ENCODE measurements at regions not wholly inside any gene's neighbourhood (a gene's known extent, or its start where the extent isn't known, plus 50 kb on each side); places are given as distances from the start of the nearest gene placed in this dataset.

GRCh38 chr7:49417034-49417433 lies 356.4 kb upstream of the VWC2 start:
- H3K36me3 Mint-ChIP-seq: no peaks in the 10 kb centered on the region
- no peak for DNase-seq
- no peak overlapping the region for H3K27ac Mint-ChIP-seq
- POLR2A ChIA-PET: no interaction called here
- H3K4me3 Mint-ChIP-seq: no peak overlapping the region
- intact Hi-C loops (cut with micrococcal nuclease): no loop called here
- CTCF ChIA-PET: no interaction called here
- peaks cover 20% of the 10 kb centered on the region for H3K9me3 Mint-ChIP-seq
- H3K27me3 Mint-ChIP-seq: no peaks in the 10 kb centered on the region
- no peaks in the 10 kb centered on the region for H3K4me1 Mint-ChIP-seq (ENCODE audit: low read depth)

DNA sequence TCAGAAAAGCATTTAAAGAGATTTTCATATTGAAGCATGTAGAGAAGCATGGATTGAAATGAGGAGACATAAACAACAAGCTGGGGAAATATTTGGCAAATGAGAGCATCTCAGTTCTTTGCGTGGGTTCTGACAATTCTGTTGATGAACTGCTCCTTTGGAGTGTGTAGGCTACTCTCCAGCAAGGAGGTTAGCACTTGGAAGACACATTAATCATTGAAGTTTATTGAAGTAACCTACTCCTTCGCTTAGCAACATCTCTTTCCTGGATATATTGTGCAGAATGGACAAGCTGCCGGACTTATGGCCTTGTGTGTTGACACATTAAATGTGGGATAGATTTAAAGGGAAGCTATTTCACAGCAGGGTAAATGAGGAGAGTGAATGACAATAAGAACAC lies 354.5 kb upstream of the VWC2 start:
- CTCF ChIA-PET: no interaction called here
- no peak for DNase-seq
- no peaks in the 10 kb centered on the region for H3K4me1 Mint-ChIP-seq (ENCODE audit: low read depth)
- H3K27ac Mint-ChIP-seq: no peak overlapping the region
- intact Hi-C loops (cut with micrococcal nuclease): no loop called here
- peaks cover 15% of the 10 kb centered on the region for H3K9me3 Mint-ChIP-seq
- POLR2A ChIA-PET: no interaction called here
- H3K27me3 Mint-ChIP-seq: no peaks in the 10 kb centered on the region
- H3K36me3 Mint-ChIP-seq: no peaks in the 10 kb centered on the region
- H3K4me3 Mint-ChIP-seq: no peak overlapping the region

GRCh38 chr7:49422564-49422963 lies 350.9 kb upstream of the VWC2 start:
- POLR2A ChIA-PET: no interaction called here
- CTCF ChIA-PET: no interaction called here
- H3K36me3 Mint-ChIP-seq: no peaks in the 10 kb centered on the region
- H3K9me3 Mint-ChIP-seq: peaks cover 4% of the 10 kb centered on the region
- no peaks in the 10 kb centered on the region for H3K4me1 Mint-ChIP-seq (ENCODE audit: low read depth)
- no peaks in the 10 kb centered on the region for H3K27me3 Mint-ChIP-seq
- intact Hi-C loops (cut with micrococcal nuclease): no loop called here
- no peak overlapping the region for H3K27ac Mint-ChIP-seq
- DNase-seq: no peak
- H3K4me3 Mint-ChIP-seq: no peak overlapping the region

DNA sequence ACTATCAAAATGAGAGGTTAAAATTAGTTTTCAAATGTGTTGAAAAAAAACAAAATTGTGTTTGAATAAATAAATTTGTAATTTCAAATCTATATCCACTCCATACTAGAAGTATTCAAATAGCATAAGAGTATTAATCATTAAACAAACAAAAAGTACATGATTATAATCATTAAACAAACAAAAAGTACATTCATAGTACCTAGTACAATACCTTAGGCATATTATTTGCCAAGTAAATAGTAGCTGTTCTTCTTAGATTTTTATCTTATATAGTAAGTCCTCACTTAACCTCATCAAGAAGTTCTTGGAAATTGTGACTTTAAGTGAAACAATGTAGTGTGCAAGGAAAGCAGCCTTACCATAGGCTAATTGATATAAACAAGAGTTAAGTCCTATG lies 349.3 kb upstream of the VWC2 start:
- POLR2A ChIA-PET: no interaction called here
- peaks cover 4% of the 10 kb centered on the region for H3K9me3 Mint-ChIP-seq

GRCh38 chr7:49425277-49425818 lies 348.1 kb upstream of the VWC2 start:
- peaks cover 1% of the 10 kb centered on the region for H3K9me3 Mint-ChIP-seq
- H3K27ac Mint-ChIP-seq: no peak overlapping the region
- H3K27me3 Mint-ChIP-seq: no peaks in the 10 kb centered on the region
- CTCF ChIA-PET: no interaction called here
- H3K36me3 Mint-ChIP-seq: no peaks in the 10 kb centered on the region
- POLR2A ChIA-PET: no interaction called here
- intact Hi-C loops (cut with micrococcal nuclease): no loop called here
- DNase-seq: no peak
- H3K4me1 Mint-ChIP-seq (ENCODE audit: low read depth): no peaks in the 10 kb centered on the region
- no peak overlapping the region for H3K4me3 Mint-ChIP-seq

More for the DNA sequence above, 349.3 kb upstream of the VWC2 start:
- Mint-ChIP-seq H3K27ac (no peak overlapping the region), H3K4me1 (ENCODE audit: low read depth) (no peaks in the 10 kb centered on the region), H3K4me3 (no peak overlapping the region), H3K36me3 (no peaks in the 10 kb centered on the region), H3K27me3 (no peaks in the 10 kb centered on the region)
- CTCF ChIA-PET: no interaction called here
- DNase-seq: no peak
- intact Hi-C loops (cut with micrococcal nuclease): no loop called here

GRCh38 chr7:49432254-49432653 lies 341.2 kb upstream of the VWC2 start:
- POLR2A ChIA-PET: no interaction called here
- no peak overlapping the region for H3K4me3 Mint-ChIP-seq
- CTCF ChIA-PET: no interaction called here
- H3K27ac Mint-ChIP-seq: no peak overlapping the region
- H3K4me1 Mint-ChIP-seq (ENCODE audit: low read depth): no peaks in the 10 kb centered on the region
- peaks cover 12% of the 10 kb centered on the region for H3K9me3 Mint-ChIP-seq
- H3K27me3 Mint-ChIP-seq: no peaks in the 10 kb centered on the region
- H3K36me3 Mint-ChIP-seq: no peaks in the 10 kb centered on the region
- no peak for DNase-seq
- intact Hi-C loops (cut with micrococcal nuclease): no loop called here

- ChIA-PET POLR2A (no interaction called here), CTCF (no interaction called here)
- DNase-seq: no peak
- Mint-ChIP-seq H3K4me3 (no peak overlapping the region), H3K36me3 (no peaks in the 10 kb centered on the region), H3K4me1 (ENCODE audit: low read depth) (no peaks in the 10 kb centered on the region), H3K9me3 (peaks cover 13% of the 10 kb centered on the region), H3K27me3 (no peaks in the 10 kb centered on the region), H3K27ac (no peak overlapping the region)
- intact Hi-C loops (cut with micrococcal nuclease): no loop called here
Measured at GRCh38 chr7:49433794-49434193, 339.6 kb upstream of the VWC2 start.

DNA sequence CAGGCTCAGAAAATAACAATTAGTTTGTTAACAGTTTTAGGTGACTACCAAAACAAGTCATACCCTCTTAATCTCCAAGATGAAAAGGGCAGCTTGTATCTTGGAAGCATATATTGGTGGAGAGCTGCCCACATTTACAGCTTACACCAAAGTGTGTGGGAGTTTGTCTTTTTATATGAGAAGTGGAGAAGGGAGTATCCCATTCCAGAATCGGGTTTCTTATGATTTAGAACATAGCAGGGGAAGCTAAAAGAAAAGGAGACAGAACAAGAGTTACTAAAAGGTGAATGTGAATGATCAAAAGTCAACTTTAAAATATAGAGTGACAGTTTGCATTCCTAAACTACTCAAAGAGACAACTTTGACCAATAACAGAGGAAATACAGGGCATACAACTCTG lies 338.6 kb upstream of the VWC2 start:
- Mint-ChIP-seq H3K4me3 (no peak overlapping the region), H3K9me3 (peaks cover 13% of the 10 kb centered on the region), H3K4me1 (ENCODE audit: low read depth) (no peaks in the 10 kb centered on the region), H3K36me3 (no peaks in the 10 kb centered on the region), H3K27ac (no peak overlapping the region), H3K27me3 (no peaks in the 10 kb centered on the region)
- POLR2A ChIA-PET: no interaction called here
- intact Hi-C loops (cut with micrococcal nuclease): no loop called here
- CTCF ChIA-PET: no interaction called here
- no peak for DNase-seq

DNA sequence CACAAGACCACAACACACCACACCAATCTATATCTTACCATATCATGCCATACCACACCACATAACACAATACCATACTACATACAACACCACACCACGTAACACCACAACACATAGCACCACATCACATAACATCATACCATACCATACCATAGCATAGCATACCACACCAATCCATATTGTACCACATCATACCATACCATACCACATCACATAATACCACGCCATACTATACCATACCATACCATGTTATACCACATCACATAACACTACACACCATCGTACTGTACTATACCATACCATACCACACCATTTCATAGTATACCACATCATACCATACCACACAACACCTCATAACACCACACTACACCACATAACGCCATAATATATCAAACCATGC lies 335.2 kb upstream of the VWC2 start:
- ChIA-PET CTCF (no interaction called here), POLR2A (no interaction called here)
- intact Hi-C loops (cut with micrococcal nuclease): no loop called here
- H3K27ac Mint-ChIP-seq: no peak overlapping the region
- peaks cover 10% of the 10 kb centered on the region for H3K9me3 Mint-ChIP-seq
- no peak overlapping the region for H3K4me3 Mint-ChIP-seq
- H3K4me1 Mint-ChIP-seq (ENCODE audit: low read depth): no peaks in the 10 kb centered on the region
- DNase-seq: no peak
- no peaks in the 10 kb centered on the region for H3K27me3 Mint-ChIP-seq
- no peaks in the 10 kb centered on the region for H3K36me3 Mint-ChIP-seq

DNA sequence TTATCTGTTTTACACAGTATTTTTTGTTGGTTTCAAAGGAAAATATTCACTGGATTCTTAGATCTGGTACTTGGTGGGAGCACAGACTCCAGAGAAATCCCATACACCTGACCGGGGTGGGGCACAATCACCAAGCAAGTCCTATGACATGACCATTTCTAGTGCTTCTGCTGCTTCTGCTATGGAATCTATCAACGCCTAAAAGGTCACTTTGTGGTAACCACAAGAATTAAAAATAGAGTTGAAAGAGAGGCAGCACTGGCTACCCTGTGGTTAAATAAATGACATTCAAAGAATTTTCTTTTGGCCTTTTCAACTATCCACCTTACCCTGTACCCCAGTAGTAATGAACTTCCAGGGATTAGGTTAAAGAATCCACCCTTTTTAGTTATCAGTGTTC lies 329.9 kb upstream of the VWC2 start:
- intact Hi-C loops (cut with micrococcal nuclease): no loop called here
- Mint-ChIP-seq H3K9me3 (peaks cover 7% of the 10 kb centered on the region), H3K27me3 (no peaks in the 10 kb centered on the region), H3K4me1 (ENCODE audit: low read depth) (no peaks in the 10 kb centered on the region), H3K27ac (no peak overlapping the region), H3K36me3 (no peaks in the 10 kb centered on the region), H3K4me3 (no peak overlapping the region)
- DNase-seq: no peak
- ChIA-PET POLR2A (no interaction called here), CTCF (interaction anchor here (0.6 kb wide), 1 partner anchor 25 kb away, joined by 5 read pairs; no protein-coding TSS in a partner anchor)

- no peak for DNase-seq
- H3K4me3 Mint-ChIP-seq: no peak overlapping the region
- CTCF ChIA-PET: no interaction called here
- no peaks in the 10 kb centered on the region for H3K36me3 Mint-ChIP-seq
- no peaks in the 10 kb centered on the region for H3K27me3 Mint-ChIP-seq
- intact Hi-C loops (cut with micrococcal nuclease): no loop called here
- H3K4me1 Mint-ChIP-seq (ENCODE audit: low read depth): no peaks in the 10 kb centered on the region
- POLR2A ChIA-PET: no interaction called here
- H3K27ac Mint-ChIP-seq: no peak overlapping the region
- H3K9me3 Mint-ChIP-seq: peaks cover 2% of the 10 kb centered on the region
Measured at GRCh38 chr7:49453486-49453885, 320.0 kb upstream of the VWC2 start.

DNA sequence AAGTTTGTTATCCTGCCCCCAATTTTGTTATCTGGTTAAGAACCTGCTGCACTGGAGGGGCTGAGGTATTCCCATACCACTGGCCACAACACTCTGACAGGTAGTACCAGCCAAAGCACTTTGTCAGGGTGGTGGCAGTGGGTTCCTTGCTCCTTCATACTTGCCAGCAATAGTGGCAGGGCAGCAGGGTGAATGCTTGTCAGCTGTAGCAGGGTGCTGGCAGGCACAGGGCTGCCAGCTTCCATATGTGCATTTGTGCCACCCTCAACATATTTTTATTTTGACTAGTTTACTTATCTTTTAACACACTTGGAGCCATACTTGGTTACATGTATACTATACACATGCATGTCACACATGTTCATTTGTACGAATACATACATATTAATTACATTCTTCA lies 294.0 kb upstream of the VWC2 start:
- ChIA-PET CTCF (no interaction called here), POLR2A (no interaction called here)
- Mint-ChIP-seq H3K4me3 (no peak overlapping the region), H3K4me1 (ENCODE audit: low read depth) (no peaks in the 10 kb centered on the region), H3K9me3 (peaks cover 4% of the 10 kb centered on the region), H3K36me3 (no peaks in the 10 kb centered on the region), H3K27me3 (no peaks in the 10 kb centered on the region), H3K27ac (no peak overlapping the region)
- DNase-seq: no peak
- intact Hi-C loops (cut with micrococcal nuclease): no loop called here

DNA sequence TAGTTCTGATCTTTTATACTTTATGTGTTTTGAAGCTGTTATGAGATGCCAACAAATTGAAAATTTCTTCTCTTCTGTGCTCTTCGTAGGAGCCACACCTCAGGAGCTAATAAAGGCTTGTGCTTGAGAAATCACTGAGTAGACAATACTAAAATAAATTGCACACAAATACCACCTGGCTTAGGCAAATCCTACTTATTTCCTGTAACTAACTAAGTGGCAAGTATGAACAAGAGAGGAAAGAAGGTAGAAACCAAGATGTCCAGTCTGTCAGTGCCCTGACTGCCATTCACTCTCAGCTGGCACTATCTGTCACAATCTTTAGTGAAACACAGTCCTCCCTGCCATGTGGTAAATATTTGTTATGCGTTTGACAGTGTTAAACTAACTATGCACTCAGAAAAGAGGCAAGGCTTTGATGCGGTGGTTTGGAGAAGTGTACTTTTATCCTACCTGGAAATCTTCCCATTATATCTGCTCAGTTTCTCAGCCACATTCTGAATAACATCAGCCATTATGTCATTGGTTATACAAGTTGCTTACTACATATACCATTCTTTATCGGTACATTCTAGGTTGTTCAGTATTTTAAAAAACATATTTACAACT lies 293.4 kb upstream of the VWC2 start:
- POLR2A ChIA-PET: no interaction called here
- DNase-seq: no peak
- intact Hi-C loops (cut with micrococcal nuclease): no loop called here
- Mint-ChIP-seq H3K9me3 (peaks cover 4% of the 10 kb centered on the region), H3K4me1 (ENCODE audit: low read depth) (no peaks in the 10 kb centered on the region), H3K36me3 (no peaks in the 10 kb centered on the region), H3K27me3 (no peaks in the 10 kb centered on the region), H3K4me3 (no peak overlapping the region), H3K27ac (no peak overlapping the region)
- CTCF ChIA-PET: no interaction called here

DNA sequence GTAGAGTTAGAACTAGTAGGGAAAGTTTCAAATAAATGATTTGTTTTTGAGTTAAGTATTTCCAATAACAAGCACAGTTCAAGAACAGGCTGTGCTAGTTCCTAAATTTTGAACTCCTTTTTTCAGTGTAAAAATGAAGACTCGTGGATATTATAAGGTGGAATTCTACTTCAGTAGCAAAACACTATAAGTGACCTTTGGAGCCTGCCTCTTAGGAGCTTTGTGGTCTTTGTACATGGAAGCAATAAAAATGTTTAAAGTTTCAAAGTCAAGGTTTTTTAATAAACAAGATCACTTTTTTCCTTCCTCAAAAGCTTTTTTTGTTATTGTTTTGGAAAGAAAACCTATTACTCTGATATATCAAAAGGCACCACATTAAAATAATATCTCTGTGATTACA lies 292.4 kb upstream of the VWC2 start:
- POLR2A ChIA-PET: no interaction called here
- Mint-ChIP-seq H3K27me3 (no peaks in the 10 kb centered on the region), H3K36me3 (no peaks in the 10 kb centered on the region), H3K27ac (no peak overlapping the region), H3K4me3 (no peak overlapping the region), H3K4me1 (ENCODE audit: low read depth) (no peaks in the 10 kb centered on the region), H3K9me3 (no peaks in the 10 kb centered on the region)
- no peak for DNase-seq
- CTCF ChIA-PET: no interaction called here
- intact Hi-C loops (cut with micrococcal nuclease): no loop called here

All from activated CD4-positive, alpha-beta memory T cell treated with anti-CD3 and anti-CD28 coated beads for 36 hours (primary cell).